ENCODE measurements at regions not wholly inside any gene's neighbourhood (a gene's known extent, or its start where the extent isn't known, plus 50 kb on each side); places are given as distances from the start of the nearest gene placed in this dataset.

- Histone ChIP-seq H3K9me3 (no peaks in the 10 kb centered on the region), H3K36me3 (no peaks in the 10 kb centered on the region), H3K27me3 (no peaks in the 10 kb centered on the region), H3K27ac (no peak overlapping the region), H3K4me3 (no peak overlapping the region), H3K4me1 (peaks cover 23% of the 10 kb centered on the region)
- TF ChIP-seq CTCF (IDR thresholded peaks at IDR 0.05) (no peak), POLR2AphosphoS5 (IDR thresholded peaks at IDR 0.05; ENCODE audit: insufficient read depth in 1 of 2, low read depth in 1 of 2) (no peak), POLR2A (IDR thresholded peaks at IDR 0.05) (no peak)
- intact Hi-C loops (cut with DNase I) = no loop called here
- DNase-seq (ENCODE audit: extremely low spot score in 2 of 2) = no peak
Measured at GRCh38 chr16:66036184-66036583, 330.3 kb upstream of the CDH5 start.

GRCh38 chr16:66035096-66035495 lies 331.4 kb upstream of the CDH5 start:
- peaks cover 23% of the 10 kb centered on the region for H3K4me1 ChIP-seq
- H3K9me3 ChIP-seq = no peaks in the 10 kb centered on the region
- H3K4me3 ChIP-seq = no peak overlapping the region
- no peaks in the 10 kb centered on the region for H3K36me3 ChIP-seq
- DNase-seq (ENCODE audit: extremely low spot score in 2 of 2) = no peak
- H3K27me3 ChIP-seq = no peaks in the 10 kb centered on the region
- no peak for TF ChIP-seq POLR2A (IDR thresholded peaks at IDR 0.05)
- intact Hi-C loops (cut with DNase I) = no loop called here
- no peak overlapping the region for H3K27ac ChIP-seq

GRCh38 chr16:66032841-66033240 lies 333.6 kb upstream of the CDH5 start:
- intact Hi-C loops (cut with DNase I) = no loop called here
- DNase-seq (ENCODE audit: extremely low spot score in 2 of 2) = no peak

GRCh38 chr16:66030036-66030435 lies 336.5 kb upstream of the CDH5 start:
- no peaks in the 10 kb centered on the region for H3K27me3 ChIP-seq
- peaks cover 6% of the 10 kb centered on the region for H3K4me1 ChIP-seq
- TF ChIP-seq POLR2AphosphoS5 (IDR thresholded peaks at IDR 0.05; ENCODE audit: insufficient read depth in 1 of 2, low read depth in 1 of 2) (no peak), CTCF (IDR thresholded peaks at IDR 0.05) (no peak), POLR2A (IDR thresholded peaks at IDR 0.05) (no peak)
- intact Hi-C loops (cut with DNase I) = no loop called here
- H3K4me3 ChIP-seq = no peak overlapping the region
- DNase-seq (ENCODE audit: extremely low spot score in 2 of 2) = no peak
- H3K27ac ChIP-seq = no peak overlapping the region
- no peaks in the 10 kb centered on the region for H3K9me3 ChIP-seq
- H3K36me3 ChIP-seq = no peaks in the 10 kb centered on the region

More at GRCh38 chr16:66032841-66033240, 333.6 kb upstream of the CDH5 start:
- H3K4me1 ChIP-seq = peaks cover 26% of the 10 kb centered on the region
- no peak for TF ChIP-seq POLR2AphosphoS5 (IDR thresholded peaks at IDR 0.05; ENCODE audit: insufficient read depth in 1 of 2, low read depth in 1 of 2)
- TF ChIP-seq POLR2A (IDR thresholded peaks at IDR 0.05) = no peak
- no peak for TF ChIP-seq CTCF (IDR thresholded peaks at IDR 0.05)
- H3K36me3 ChIP-seq = no peaks in the 10 kb centered on the region
- H3K27me3 ChIP-seq = no peaks in the 10 kb centered on the region
- no peaks in the 10 kb centered on the region for H3K9me3 ChIP-seq
- no peak overlapping the region for H3K27ac ChIP-seq
- H3K4me3 ChIP-seq = no peak overlapping the region

- Histone ChIP-seq H3K4me3 (no peak overlapping the region), H3K27me3 (no peaks in the 10 kb centered on the region), H3K36me3 (no peaks in the 10 kb centered on the region), H3K27ac (no peak overlapping the region), H3K9me3 (no peaks in the 10 kb centered on the region), H3K4me1 (peaks cover 6% of the 10 kb centered on the region)
- DNase-seq (ENCODE audit: extremely low spot score in 2 of 2) = no peak
- TF ChIP-seq CTCF (IDR thresholded peaks at IDR 0.05) (no peak), POLR2AphosphoS5 (IDR thresholded peaks at IDR 0.05; ENCODE audit: insufficient read depth in 1 of 2, low read depth in 1 of 2) (no peak), POLR2A (IDR thresholded peaks at IDR 0.05) (no peak)
- intact Hi-C loops (cut with DNase I) = no loop called here
Measured at GRCh38 chr16:66028510-66029216, 337.8 kb upstream of the CDH5 start.
